ENCODE measurements at regions not wholly inside any gene's neighbourhood (a gene's known extent, or its start where the extent isn't known, plus 50 kb on each side); places are given as distances from the start of the nearest gene placed in this dataset.

DNA sequence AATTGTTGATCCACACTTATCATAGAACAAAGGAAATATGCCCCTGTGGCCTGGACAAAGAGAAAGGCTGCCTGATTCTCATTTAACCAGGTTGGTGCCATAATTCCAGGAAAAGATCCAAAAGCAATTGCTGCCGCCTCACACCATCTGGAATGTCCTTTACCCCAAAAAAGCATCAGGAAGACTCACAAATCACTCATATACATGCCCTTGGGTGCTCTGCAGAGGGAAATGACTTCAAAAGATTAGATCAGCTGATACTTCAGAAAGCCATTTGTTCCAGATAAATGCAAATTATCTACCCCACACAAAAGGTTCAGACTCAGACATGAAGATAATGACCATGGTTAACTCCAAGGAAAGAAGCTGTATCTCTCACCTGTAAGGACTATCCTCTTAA is 285.8 kb downstream of the C1D start:
- TF ChIP-seq, protein P1, sequence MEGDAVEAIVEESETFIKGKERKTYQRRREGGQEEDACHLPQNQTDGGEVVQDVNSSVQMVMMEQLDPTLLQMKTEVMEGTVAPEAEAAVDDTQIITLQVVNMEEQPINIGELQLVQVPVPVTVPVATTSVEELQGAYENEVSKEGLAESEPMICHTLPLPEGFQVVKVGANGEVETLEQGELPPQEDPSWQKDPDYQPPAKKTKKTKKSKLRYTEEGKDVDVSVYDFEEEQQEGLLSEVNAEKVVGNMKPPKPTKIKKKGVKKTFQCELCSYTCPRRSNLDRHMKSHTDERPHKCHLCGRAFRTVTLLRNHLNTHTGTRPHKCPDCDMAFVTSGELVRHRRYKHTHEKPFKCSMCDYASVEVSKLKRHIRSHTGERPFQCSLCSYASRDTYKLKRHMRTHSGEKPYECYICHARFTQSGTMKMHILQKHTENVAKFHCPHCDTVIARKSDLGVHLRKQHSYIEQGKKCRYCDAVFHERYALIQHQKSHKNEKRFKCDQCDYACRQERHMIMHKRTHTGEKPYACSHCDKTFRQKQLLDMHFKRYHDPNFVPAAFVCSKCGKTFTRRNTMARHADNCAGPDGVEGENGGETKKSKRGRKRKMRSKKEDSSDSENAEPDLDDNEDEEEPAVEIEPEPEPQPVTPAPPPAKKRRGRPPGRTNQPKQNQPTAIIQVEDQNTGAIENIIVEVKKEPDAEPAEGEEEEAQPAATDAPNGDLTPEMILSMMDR (IDR thresholded peaks at IDR 0.05), result no peak
- TF ChIP-seq POLR2A (IDR thresholded peaks at IDR 0.05), result no peak

All from body of pancreas (tissue), 4 donors.